ENCODE measurements at regions not wholly inside any gene's neighbourhood (a gene's known extent, or its start where the extent isn't known, plus 50 kb on each side); places are given as distances from the start of the nearest gene placed in this dataset.
"Not testable (repeated sequence)": the region's sequence is repeated elsewhere in the genome, so short reads cannot be mapped to it uniquely, and the experiment has no call there.

DNA sequence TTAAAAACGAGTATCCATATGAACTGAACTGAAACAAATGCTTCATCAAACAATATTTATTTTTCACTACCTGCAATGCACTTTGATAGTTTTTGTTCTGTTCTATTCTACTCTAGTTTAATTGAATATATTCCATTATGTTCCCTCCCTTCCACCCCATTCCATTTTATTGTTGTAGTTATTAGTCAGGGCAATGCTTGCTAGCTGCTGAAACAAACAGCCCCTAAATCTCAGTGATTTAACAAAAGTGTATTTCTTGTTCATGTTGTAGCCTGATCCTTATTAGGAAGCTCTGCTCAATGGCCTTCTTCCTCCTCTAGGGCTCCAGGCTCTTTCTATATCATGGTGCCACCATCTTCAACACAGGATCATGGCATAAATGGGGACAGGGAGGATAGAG is 122.3 kb upstream of the RAI2 start:
- Histone ChIP-seq H3K27ac (no peak overlapping the region), H3K4me1 (no peaks in the 10 kb centered on the region), H3K9me3 (replicated peaks) (no peaks in the 10 kb centered on the region), H3K4me3 (no peak overlapping the region), H3K36me3 (no peaks in the 10 kb centered on the region), H3K27me3 (0 out of 2 replicates have a peak, but pooled peaks cover 3% of the 10 kb centered on the region)
- DNase-seq = no peak

DNA sequence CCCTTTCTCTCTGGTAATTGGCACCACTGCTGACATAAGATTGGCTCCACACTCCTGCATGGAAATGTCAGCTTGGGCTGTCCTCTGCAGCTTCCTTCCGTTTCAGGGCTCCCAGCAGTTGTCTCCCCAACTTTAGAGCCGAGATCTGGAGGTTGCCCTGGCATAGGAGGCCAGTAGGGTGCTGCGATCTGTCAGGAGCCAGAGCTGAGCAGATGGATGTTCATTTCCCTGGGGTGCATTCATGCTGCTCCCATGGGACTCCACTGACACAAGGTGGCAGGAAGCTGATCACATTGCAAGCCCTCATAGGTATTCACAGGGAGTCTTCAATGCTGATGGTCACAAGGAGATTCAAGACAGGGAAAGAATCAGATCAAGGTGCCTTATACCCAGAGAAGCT is 116.6 kb upstream of the RAI2 start:
- Histone ChIP-seq H3K27me3 (no peaks in the 10 kb centered on the region), H3K4me3 (no peak overlapping the region), H3K36me3 (no peaks in the 10 kb centered on the region), H3K4me1 (no peaks in the 10 kb centered on the region), H3K27ac (no peak overlapping the region), H3K9me3 (replicated peaks) (no peaks in the 10 kb centered on the region)
- DNase-seq = no peak

DNA sequence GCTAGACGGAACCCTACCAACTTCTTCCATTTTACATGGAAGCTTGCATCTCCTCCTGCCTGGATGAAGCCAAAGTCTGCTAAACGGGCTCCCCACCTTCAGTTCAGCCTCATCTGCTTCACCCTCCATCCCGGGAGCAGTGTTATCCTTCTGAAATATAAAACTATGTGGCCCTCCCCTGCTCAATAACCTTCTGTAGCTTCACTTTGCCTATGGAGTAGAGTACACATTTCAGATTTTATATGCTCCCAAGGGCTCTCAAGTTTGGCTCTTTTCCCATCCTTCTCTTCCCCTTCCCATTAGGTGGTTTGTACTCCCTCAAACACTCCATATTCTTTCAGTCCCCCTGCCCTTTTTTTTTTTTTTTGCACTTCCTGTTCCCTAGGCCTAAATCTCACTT is 115.9 kb upstream of the RAI2 start:
- DNase-seq = no peak
- H3K27me3 ChIP-seq = no peaks in the 10 kb centered on the region

DNA sequence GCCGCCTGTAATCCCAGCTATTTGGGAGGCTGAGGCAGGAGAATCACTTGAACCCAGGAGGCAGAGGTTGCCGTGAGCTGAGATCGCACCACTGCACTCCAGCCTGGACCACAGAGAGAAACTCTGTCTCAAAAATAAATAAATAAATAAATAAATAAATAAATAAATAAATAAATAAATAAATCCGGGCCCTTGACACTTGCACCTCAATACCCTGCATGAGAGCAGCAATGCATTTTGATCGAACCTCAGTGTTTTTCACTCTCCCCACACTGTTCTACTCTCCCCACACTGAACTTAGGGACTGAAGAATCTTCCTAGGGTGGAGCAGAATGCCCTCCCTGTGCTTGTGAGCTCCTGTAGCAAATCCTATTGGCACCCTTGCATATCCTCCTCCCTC is 114.3 kb upstream of the RAI2 start:
- not testable (repeated sequence) for H3K27ac ChIP-seq; H3K36me3 ChIP-seq; H3K4me1 ChIP-seq; DNase-seq; H3K9me3 ChIP-seq (replicated peaks); H3K4me3 ChIP-seq; H3K27me3 ChIP-seq

More for the DNA sequence above, 115.9 kb upstream of the RAI2 start:
- Histone ChIP-seq H3K9me3 (replicated peaks) (no peaks in the 10 kb centered on the region), H3K36me3 (no peaks in the 10 kb centered on the region), H3K4me3 (no peak overlapping the region), H3K27ac (no peak overlapping the region), H3K4me1 (no peaks in the 10 kb centered on the region)

DNA sequence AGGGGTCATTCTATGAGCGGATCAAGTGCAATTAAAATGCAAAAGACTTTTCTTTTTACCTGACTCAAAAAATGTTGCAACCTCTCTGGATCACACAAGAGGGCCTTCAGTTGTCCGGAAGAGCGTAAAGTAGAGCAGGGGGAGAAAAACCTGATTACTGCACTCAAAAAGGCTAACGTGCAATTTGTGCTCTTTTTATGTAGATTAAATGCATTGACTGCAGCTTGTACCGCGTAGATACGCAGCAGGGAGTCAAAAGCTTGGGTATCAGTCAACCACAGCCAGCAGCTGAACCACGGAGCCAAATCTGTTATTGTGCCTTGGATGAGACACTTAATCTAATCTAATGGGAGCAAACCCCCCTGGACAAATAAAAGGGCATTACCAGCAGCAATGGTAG is 107.3 kb upstream of the RAI2 start:
- no peaks in the 10 kb centered on the region for H3K36me3 ChIP-seq
- H3K27ac ChIP-seq = no peak overlapping the region
- DNase-seq = no peak
- no peak overlapping the region for H3K4me3 ChIP-seq
- H3K27me3 ChIP-seq = no peaks in the 10 kb centered on the region
- no peaks in the 10 kb centered on the region for H3K4me1 ChIP-seq
- H3K9me3 ChIP-seq (replicated peaks) = no peaks in the 10 kb centered on the region

DNA sequence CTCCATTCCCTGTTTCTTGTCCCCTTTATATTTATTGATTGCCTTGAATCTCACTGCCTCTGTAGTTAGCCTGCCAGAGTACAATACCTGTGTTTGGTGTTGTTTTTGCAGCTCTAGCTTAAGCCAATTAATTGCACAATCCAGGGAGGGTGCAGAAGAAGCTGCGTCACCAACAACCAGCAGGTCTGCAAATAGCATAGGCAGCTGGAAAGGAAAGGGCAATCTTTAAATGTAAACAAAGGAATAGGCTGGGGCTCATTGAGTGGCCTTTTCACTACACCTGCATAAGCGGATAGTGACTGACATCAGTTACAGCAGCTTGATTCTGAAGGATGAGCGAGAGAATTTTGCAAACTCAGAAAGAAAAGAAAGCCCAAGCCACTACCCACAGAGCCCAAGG is 106.8 kb upstream of the RAI2 start:
- no peak for DNase-seq
- Histone ChIP-seq H3K36me3 (no peaks in the 10 kb centered on the region), H3K9me3 (replicated peaks) (no peaks in the 10 kb centered on the region), H3K27me3 (no peaks in the 10 kb centered on the region), H3K27ac (no peak overlapping the region), H3K4me1 (no peaks in the 10 kb centered on the region), H3K4me3 (no peak overlapping the region)

DNA sequence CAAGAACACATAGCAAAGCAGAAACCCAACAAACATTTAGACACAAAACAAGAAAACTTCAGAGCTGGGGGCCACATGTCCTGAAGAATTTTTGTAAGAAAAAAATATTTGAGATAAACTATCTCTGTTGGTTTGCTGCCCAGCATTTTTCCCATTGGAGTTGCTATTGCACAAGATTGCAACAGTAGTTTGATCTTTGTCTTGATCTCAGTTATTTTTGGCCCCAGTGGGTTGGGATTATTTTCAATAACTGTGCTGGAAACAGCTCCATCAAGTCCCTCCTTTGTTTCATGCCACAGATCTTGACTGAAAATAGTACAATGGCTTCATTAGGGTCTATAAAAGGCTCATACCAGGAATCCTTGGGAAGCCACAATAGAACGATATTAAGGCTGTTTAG is 103.8 kb upstream of the RAI2 start:
- H3K36me3 ChIP-seq = no peaks in the 10 kb centered on the region
- no peaks in the 10 kb centered on the region for H3K9me3 ChIP-seq (replicated peaks)
- no peak overlapping the region for H3K4me3 ChIP-seq
- no peaks in the 10 kb centered on the region for H3K4me1 ChIP-seq
- H3K27me3 ChIP-seq = no peaks in the 10 kb centered on the region
- no peak for DNase-seq
- no peak overlapping the region for H3K27ac ChIP-seq

DNA sequence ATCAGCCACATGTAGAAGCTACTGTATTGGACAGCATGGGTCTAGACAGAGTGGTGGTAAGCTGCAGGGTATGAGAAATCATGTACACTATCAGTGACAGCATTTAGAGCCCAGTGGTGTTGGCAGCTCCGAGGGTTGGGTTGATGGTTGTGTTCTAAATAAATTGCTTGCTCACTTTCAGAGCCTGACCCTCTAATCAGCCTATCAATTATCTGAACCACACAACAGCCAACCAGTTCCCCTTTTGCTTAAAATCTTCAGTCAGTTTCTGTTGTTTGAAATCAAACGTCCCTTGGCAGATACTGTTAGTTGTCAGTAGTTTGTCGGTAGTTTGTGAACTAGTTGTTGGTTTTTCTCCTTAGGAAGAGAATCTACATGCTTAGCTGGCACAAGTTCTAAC is 99.8 kb upstream of the RAI2 start:
- Histone ChIP-seq H3K27me3 (no peaks in the 10 kb centered on the region), H3K9me3 (replicated peaks) (no peaks in the 10 kb centered on the region), H3K27ac (no peak overlapping the region), H3K4me1 (no peaks in the 10 kb centered on the region), H3K4me3 (no peak overlapping the region), H3K36me3 (no peaks in the 10 kb centered on the region)
- no peak for DNase-seq

DNA sequence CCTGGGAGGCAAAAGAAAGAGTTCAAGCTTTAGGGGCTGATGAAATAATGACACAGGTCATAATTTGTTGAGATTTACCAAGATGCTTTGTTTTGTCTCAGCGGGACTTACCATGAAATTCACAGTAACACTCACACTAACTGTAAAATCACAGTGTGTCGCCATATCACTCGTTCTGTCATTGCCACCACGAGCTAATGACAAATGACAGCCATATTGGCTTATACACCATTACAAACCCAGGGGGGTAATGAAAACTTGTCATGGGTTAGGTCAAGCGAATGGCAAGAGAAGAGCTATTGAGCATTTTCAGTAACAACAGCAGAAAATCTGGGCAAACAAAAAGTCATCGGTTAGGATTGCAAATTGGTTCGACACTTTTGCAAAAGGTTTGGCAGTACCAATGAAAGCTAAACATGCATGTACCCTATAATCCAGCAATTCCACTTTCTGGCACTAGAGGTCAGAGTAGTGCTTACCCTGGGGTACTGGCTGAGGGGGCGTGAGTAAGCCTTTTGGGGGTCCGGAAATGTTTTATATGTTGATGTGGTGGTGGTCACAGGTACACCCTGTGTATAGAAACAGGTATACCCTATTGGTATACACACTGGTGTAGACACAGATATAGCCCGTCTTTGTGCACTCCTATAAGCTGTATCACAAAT is 83.9 kb upstream of the RAI2 start:
- H3K27ac ChIP-seq = no peak overlapping the region
- no peaks in the 10 kb centered on the region for H3K36me3 ChIP-seq
- H3K27me3 ChIP-seq = no peaks in the 10 kb centered on the region
- H3K4me1 ChIP-seq = no peaks in the 10 kb centered on the region
- H3K9me3 ChIP-seq (replicated peaks) = no peaks in the 10 kb centered on the region
- DNase-seq = peak; percentile 24 to 63
- H3K4me3 ChIP-seq = no peak overlapping the region

DNA sequence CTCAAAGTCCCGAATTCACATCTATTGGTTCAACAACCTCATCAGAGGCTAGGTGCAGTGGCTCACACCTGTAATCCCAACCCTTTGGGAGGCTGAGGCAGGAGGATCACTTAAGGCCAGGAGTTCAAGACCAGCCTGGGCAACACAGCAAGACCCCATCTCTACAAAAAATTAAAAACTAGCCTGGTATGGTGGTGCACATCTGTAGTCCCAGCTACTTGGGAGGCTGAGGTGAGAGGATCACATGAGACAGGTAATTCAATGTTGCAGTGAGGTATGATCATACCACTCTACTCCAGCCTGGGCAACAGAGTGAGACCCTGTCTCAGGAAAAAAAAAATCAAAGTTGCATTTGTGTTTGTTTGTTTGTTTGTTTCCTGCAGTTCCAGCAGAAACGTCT is 80.1 kb upstream of the RAI2 start:
- not testable (repeated sequence) for H3K4me3 ChIP-seq; DNase-seq; H3K27ac ChIP-seq; H3K9me3 ChIP-seq (replicated peaks); H3K4me1 ChIP-seq; H3K36me3 ChIP-seq; H3K27me3 ChIP-seq

DNA sequence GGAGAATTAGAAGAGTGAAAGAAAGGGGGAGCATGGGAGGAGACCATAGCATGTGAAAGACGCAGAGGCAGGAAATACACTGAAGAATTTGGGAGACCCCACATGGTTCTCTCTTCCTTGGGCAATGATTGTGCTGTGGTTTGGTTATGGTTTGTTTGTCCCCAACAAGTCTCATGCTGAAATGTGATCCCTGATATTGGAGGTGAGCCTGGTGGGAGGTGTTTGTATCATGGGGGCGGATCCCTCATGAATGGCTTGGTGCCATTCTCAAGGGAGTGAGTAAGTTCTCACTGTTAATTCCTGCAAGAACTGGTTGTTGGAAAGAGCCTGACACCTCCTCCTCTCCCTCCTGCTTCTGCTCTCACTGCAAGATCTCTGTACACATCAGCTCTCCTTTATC is 78.6 kb upstream of the RAI2 start:
- no peak for DNase-seq
- H3K27me3 ChIP-seq = no peaks in the 10 kb centered on the region
- H3K4me3 ChIP-seq = no peak overlapping the region
- no peaks in the 10 kb centered on the region for H3K4me1 ChIP-seq
- H3K27ac ChIP-seq = no peak overlapping the region
- no peaks in the 10 kb centered on the region for H3K9me3 ChIP-seq (replicated peaks)
- H3K36me3 ChIP-seq = no peaks in the 10 kb centered on the region

DNA sequence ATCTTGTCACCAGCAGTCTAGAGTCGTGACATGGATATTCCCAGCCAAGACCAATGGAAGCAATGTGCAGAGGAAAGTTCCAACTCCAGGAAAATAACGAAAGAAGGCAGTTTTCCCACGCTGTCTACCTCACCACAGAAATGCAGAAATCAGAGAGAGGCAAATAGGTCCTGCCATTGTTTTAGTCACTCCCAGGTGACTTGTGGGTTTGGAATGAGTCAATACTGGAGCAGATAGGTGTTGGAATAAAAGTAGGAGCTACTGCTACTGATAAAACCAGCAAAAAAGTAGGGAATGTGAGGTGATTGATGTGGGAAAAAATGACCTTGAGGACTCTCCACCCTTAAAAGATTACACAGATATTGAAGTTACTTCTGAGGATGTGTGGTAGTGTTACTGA is 72.8 kb upstream of the RAI2 start:
- no peaks in the 10 kb centered on the region for H3K36me3 ChIP-seq
- no peak overlapping the region for H3K4me3 ChIP-seq
- no peak overlapping the region for H3K27ac ChIP-seq
- H3K4me1 ChIP-seq = no peaks in the 10 kb centered on the region
- no peak for DNase-seq
- no peaks in the 10 kb centered on the region for H3K9me3 ChIP-seq (replicated peaks)
- no peaks in the 10 kb centered on the region for H3K27me3 ChIP-seq

DNA sequence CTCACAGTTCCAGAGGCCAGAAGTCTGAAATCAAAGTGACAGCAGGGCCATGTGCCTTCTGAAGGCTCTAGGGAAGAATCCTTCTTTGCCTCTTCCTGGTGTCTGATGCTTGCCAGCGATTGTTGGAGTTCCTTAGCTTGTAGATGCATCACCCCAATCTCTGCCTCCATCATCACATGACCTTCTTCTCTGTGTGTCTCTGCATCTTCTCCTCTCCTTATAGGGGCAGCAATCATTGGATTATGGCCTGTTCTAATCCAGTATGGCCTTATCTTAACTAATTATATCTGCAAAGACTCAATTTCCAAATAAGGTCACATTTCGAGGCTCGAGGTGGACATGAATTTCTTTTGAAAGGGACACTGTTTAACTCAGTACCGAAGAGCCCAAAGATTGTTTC is 71.7 kb upstream of the RAI2 start:
- Histone ChIP-seq H3K4me3 (no peak overlapping the region), H3K27ac (no peak overlapping the region), H3K9me3 (replicated peaks) (no peaks in the 10 kb centered on the region), H3K4me1 (no peaks in the 10 kb centered on the region), H3K27me3 (no peaks in the 10 kb centered on the region), H3K36me3 (no peaks in the 10 kb centered on the region)
- no peak for DNase-seq

DNA sequence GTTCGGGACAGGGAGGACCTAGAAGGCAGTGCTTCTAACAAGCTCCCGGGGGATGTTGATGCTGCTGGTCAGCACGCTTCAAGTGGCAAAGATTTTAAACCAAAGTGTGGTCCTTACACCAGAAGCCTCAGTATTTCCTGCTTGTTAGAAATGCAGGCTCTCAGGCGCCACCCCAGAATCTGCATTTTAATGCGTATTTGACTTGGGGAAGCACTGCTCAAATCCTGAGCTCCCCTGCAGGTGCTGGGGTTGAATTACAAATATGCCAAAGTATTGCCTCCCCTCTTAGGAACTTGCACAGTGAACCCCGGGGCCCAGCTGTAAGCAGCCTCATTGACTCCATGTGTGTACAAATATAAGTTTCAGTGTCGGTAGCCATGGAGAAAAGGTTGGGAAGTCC is 70.8 kb upstream of the RAI2 start:
- Histone ChIP-seq H3K27me3 (no peaks in the 10 kb centered on the region), H3K36me3 (no peaks in the 10 kb centered on the region), H3K4me3 (no peak overlapping the region), H3K9me3 (replicated peaks) (no peaks in the 10 kb centered on the region), H3K4me1 (no peaks in the 10 kb centered on the region), H3K27ac (no peak overlapping the region)
- no peak for DNase-seq

DNA sequence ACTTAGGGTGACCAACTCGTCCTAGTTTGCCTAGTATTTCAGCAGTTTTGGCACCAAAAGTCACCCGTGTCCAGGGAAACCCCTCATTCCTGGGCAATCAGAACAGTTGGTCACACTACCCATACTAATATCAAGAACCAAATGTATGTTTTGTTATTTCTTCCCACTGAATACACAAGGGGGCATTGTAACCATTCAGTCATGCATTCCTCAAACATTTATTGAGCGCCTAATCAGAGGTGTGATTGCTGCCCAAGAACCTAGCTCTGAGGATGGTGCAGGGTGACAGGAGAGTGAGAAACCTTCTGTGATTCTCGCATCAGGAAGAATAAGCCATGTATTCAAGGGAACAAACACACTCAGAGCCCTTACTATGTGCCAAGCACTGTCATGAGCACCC is 69.8 kb upstream of the RAI2 start:
- DNase-seq = no peak
- Histone ChIP-seq H3K27ac (no peak overlapping the region), H3K36me3 (no peaks in the 10 kb centered on the region), H3K9me3 (replicated peaks) (no peaks in the 10 kb centered on the region), H3K4me1 (no peaks in the 10 kb centered on the region), H3K4me3 (no peak overlapping the region), H3K27me3 (no peaks in the 10 kb centered on the region)

DNA sequence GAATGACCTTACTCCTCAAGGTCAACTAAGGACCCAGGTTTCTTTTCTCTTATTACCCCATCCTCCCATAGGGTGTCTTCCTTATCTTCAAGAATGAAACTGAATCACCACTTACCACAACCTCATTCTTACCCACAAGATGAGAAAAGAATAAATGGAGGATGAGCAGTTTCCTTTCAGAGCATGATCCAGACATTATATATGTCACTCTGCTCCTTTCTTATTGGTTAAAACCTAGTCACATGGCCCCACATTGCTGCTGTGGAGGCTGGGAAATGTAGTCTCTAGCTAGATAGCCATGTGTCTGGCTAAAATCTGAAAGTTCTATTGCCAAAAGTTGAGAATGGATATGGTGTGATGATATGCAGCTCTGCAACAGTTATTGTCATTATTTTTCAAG is 62.4 kb upstream of the RAI2 start:
- Histone ChIP-seq H3K27ac (no peak overlapping the region), H3K9me3 (replicated peaks) (no peaks in the 10 kb centered on the region), H3K27me3 (no peaks in the 10 kb centered on the region), H3K4me1 (no peaks in the 10 kb centered on the region), H3K36me3 (no peaks in the 10 kb centered on the region), H3K4me3 (peak overlapping the region; percentile 26)
- DNase-seq = peak in 1 of 2 experiments; percentile 32

All from SJCRH30 (cell line).